ENCODE measurements at regions not wholly inside any gene's neighbourhood (a gene's known extent, or its start where the extent isn't known, plus 50 kb on each side); places are given as distances from the start of the nearest gene placed in this dataset.

DNA sequence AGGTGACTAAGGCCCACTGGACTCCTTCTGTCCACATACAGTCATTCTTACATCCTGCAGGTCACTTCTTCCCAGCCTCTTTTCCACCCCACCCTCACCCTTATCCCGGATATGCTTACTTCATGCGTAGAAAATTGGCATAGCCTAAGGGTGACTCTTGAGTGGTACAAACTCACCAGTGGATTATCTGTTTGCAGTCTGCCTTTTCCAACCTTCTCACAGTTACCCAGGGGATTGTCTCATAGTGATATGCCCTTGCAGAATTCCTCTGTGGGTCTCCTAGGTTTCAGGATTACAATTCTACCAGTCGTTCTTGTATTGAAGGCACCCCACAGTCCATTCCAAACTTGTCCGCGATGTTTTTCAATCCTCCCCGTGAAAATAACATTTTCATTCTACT lies 752.9 kb upstream of the HS6ST1 start:
- no peak for DNase-seq (ENCODE audit: low read depth)

GRCh38 chr2:129074298-129074920 lies 755.7 kb upstream of the HS6ST1 start:
- DNase-seq (ENCODE audit: low read depth), result no peak

DNA sequence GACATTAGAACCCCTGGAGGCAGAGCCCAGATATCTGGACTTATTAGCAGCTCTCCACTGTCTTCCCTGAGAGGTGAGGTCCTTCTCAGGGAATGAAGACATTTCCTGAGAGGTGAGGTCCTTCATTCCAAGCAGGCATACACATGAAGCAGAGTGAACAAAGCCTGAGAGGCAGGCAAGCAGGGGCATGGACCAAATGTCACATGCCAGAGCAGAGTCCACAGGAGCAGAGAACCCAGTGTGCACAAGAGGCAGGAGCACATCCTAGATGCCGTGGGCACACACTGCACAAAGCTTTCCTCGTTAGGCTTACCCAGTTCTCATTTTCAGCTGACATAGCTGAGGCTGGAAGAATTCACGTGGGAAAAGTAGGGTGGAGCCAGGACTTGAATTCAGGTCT lies 759.9 kb upstream of the HS6ST1 start:
- no peak for DNase-seq (ENCODE audit: low read depth)

DNA sequence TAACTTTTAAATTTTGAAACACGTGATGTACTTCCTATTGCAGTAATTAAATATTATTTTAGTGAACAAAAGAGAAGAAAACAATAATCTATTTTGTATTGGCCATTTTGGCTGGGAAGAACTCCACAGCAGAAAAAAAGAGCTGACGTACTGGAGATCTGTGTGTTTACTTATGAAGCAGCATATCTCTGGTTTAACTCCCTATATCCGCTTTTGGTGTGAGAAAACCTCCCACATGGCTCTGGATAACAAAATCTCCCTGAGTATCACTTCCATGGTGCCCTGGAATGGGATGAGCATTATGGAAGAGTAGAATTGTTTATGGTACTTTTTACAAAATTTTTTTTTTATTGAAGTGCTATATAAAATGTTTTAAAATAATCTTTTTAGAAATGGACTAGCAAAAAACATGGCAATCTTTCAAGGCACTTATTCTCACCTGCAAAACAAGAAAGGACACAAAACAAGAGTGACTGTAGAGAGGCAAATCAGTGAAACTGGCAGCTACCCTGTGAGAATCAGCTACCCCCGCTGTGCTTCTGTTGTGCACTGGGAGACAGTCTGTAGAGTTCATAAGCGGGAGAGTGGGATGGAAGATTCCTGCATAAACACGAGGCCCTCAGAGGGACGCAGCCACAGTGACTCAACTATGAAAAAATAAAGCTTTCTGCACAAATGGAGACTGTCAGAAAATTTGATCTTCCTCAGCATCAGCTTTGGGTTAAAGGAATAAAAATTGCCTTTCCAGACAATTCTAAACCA lies 762.2 kb upstream of the HS6ST1 start:
- DNase-seq (ENCODE audit: low read depth), result no peak

GRCh38 chr2:129085386-129085785 lies 766.7 kb upstream of the HS6ST1 start:
- no peak for DNase-seq (ENCODE audit: low read depth)

GRCh38 chr2:129087133-129087813 lies 768.6 kb upstream of the HS6ST1 start:
- no peak for DNase-seq (ENCODE audit: low read depth)

GRCh38 chr2:129091620-129092019 lies 773.0 kb upstream of the HS6ST1 start:
- DNase-seq (ENCODE audit: low read depth), result no peak

GRCh38 chr2:129092956-129093355 lies 774.3 kb upstream of the HS6ST1 start:
- no peak for DNase-seq (ENCODE audit: low read depth)

- no peak for DNase-seq (ENCODE audit: low read depth)
Measured at GRCh38 chr2:129101186-129101585, 782.5 kb upstream of the HS6ST1 start.

- no peak for DNase-seq (ENCODE audit: low read depth)
Measured at GRCh38 chr2:129103936-129104878, 785.5 kb upstream of the HS6ST1 start.

- no peak for DNase-seq (ENCODE audit: low read depth)
Measured at GRCh38 chr2:129112181-129112580, 793.5 kb upstream of the HS6ST1 start.

GRCh38 chr2:129113776-129114175 lies 795.1 kb upstream of the HS6ST1 start:
- no peak for DNase-seq (ENCODE audit: low read depth)

DNA sequence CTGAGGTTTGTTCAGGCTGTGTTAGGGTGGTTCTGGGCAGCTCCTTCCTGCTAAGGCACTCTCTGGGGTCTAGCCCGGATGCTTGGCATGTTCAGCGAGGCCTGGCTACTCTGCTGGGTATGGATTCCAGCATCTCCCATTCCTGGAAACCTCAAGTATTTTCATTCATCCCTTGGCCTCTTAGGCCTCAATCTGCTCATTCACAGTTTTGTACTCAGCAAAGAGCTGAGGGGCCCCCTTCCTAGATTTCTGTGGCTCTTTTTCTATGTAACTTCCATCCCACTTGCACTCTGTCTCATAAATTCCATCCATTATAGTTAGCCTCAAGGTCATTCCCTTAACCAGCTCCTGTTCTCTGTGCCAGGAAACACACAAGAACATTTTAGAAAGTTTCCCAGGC lies 798.8 kb upstream of the HS6ST1 start:
- DNase-seq (ENCODE audit: low read depth), result no peak

DNA sequence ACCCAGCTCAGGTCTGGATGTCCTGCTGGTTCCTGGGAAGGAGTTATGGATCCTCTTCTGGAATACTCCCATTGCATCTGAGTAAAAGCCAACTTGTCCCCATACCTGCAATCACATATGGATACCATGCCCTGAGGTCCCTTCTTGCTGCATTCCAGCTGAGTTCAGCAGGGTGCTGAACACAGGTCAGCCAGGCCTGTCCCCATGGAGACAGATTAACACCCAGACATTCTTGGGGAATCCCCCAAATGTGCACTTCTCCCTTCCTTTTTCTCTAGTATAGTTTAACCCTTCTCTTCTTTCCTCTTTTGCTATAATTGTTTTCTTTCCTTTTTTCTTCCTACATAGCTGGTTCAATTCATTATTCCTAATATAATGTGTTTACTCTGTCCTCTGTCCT lies 799.6 kb upstream of the HS6ST1 start:
- DNase-seq (ENCODE audit: low read depth), result no peak

DNA sequence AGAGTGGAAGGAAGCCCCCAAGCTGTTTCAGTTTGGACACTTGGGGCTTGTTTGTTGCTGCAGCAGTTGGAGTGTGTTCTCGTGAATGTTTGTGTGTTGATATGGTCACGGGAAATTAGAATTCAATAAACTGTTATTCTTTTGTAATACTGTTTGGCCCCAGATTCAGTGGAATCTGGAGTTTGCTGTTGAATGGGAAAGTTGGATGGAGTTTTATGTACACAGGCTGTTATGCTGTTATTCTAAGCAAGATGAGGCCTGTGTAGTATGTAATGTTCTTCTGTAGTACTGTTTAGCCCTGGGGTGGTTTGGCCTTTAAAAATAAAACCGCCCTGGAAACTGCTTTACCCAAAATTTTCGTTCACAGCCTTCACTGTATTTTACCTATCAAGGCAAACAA lies 810.4 kb upstream of the HS6ST1 start:
- DNase-seq (ENCODE audit: low read depth), result no peak

- DNase-seq (ENCODE audit: low read depth), result no peak
Measured at GRCh38 chr2:129133692-129134641, 815.3 kb upstream of the HS6ST1 start.

DNA sequence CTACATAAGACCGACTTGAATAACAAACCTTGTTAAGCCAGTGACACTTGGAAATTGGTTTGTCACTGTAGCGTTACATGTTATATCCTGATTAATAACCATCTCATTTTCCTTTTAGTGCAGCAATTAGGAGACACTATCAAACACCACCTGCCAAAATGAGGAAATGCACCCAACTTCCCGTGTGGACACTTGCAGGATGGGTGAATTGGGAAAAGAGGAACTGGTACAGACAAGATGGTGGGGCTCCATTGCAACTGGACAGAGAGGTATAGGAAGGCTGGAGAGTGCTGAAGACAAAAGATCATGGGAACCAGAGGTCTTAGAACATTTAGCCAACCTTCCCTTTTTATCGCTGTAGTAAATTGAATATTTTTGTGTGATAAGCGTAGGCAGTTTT lies 816.3 kb upstream of the HS6ST1 start:
- DNase-seq (ENCODE audit: low read depth), result no peak

GRCh38 chr2:129139380-129139779 lies 820.7 kb upstream of the HS6ST1 start:
- DNase-seq (ENCODE audit: low read depth), result no peak

DNA sequence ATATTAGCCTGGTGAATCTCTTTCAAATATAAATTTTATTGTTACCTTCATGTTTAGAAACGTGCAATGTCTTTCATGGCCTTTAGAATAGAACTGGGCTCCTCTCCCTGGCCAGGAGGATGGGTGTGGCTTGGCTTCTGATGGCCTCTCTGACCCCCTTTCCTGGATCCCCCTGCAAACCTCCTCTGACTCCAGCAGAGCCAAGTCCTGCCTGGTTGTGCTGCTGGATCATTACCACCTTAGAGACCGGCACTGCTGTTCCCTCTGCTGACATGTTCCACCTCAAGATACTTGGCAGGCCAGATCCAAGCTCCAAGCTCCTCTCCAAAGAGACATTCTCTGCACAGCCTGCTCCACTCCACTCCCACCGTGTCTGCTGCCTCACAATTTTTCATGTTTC lies 823.8 kb upstream of the HS6ST1 start:
- no peak for DNase-seq (ENCODE audit: low read depth)

GRCh38 chr2:129144082-129144791 lies 825.6 kb upstream of the HS6ST1 start:
- DNase-seq (ENCODE audit: low read depth), result no peak
